Loucy (cell line): ENCODE measurements at regions not wholly inside any gene's neighbourhood (a gene's known extent, or its start where the extent isn't known, plus 50 kb on each side); places are given as distances from the start of the nearest gene placed in this dataset.

Experiments used
- H2AFZ ChIP-seq: fragments of 200-600 bp; sonication (generic); 2 replicates; pipeline ENCODE4 v1.6.0; 2016; ENCODE audit warnings: antibody characterized with exemption, mild to moderate bottlenecking, low read length, moderate library complexity
- H3F3A ChIP-seq: fragments of 200-600 bp; 2 replicates; pipeline ENCODE4 v1.6.0; 2016; ENCODE audit warnings: antibody characterized with exemption, low read depth, mild to moderate bottlenecking
- H3K27me3 ChIP-seq: fragments of 200-600 bp; sonication (generic); 2 replicates; pipeline ENCODE4 v1.6.1; 2014; ENCODE audit warnings: low read length, mild to moderate bottlenecking; ENCODE audit not compliant: insufficient read depth, poor library complexity, severe bottlenecking
- H3K36me3 ChIP-seq: fragments of 200-600 bp; sonication (generic); 2 replicates; pipeline ENCODE4 v1.6.1; 2016; ENCODE audit warnings: low read length; ENCODE audit not compliant: insufficient read depth
- H3K4me1 ChIP-seq: fragments of 200-600 bp; sonication (generic); 2 replicates; pipeline ENCODE4 v1.5.1; 2014; ENCODE audit warnings: low read length, mild to moderate bottlenecking; ENCODE audit not compliant: insufficient read depth, poor library complexity, severe bottlenecking
- H3K4me2 ChIP-seq: fragments of 200-600 bp; sonication (generic); 2 replicates; pipeline ENCODE4 v1.6.0; 2014; ENCODE audit warnings: antibody characterized with exemption, low read length, low read depth, mild to moderate bottlenecking; ENCODE audit not compliant: poor library complexity, severe bottlenecking
- H3K4me3 ChIP-seq: fragments of 200-600 bp; sonication (generic); 2 replicates; pipeline ENCODE4 v1.5.1; 2014; ENCODE audit warnings: low read length, mild to moderate bottlenecking, mixed read lengths; ENCODE audit not compliant: poor library complexity, severe bottlenecking
- H3K79me2 ChIP-seq: fragments of 200-600 bp; sonication (generic); 2 replicates; pipeline ENCODE4 v1.6.1; 2014; ENCODE audit warnings: low read length; ENCODE audit not compliant: insufficient read depth
- H3K9ac ChIP-seq: fragments of 200-600 bp; sonication (generic); 2 replicates; pipeline ENCODE4 v1.6.0; 2014; ENCODE audit warnings: mild to moderate bottlenecking, low read depth, low read length, moderate library complexity; ENCODE audit not compliant: poor library complexity, severe bottlenecking
- H3K9me2 ChIP-seq: fragments of 200-600 bp; sonication (generic); replicated peaks from 2 replicates; pipeline ENCODE4 v1.6.1; 2016; ENCODE audit warnings: low read depth, low read length, mixed read lengths
- H3K9me3 ChIP-seq: fragments of 200-600 bp; sonication (generic); 2 replicates; pipeline ENCODE4 v1.6.1; 2014; ENCODE audit warnings: mild to moderate bottlenecking, antibody characterized with exemption, low read length, low read depth; ENCODE audit not compliant: insufficient read depth
- H4K20me1 ChIP-seq: fragments of 200-600 bp; sonication (generic); 2 replicates; pipeline ENCODE4 v1.6.0; 2014; ENCODE audit warnings: antibody characterized with exemption, low read length, mild to moderate bottlenecking; ENCODE audit not compliant: insufficient read depth, poor library complexity, severe bottlenecking
- CTCF ChIP-seq: fragments of 200-600 bp; sonication (generic); conservative IDR thresholded peaks from 2 replicates; pipeline ENCODE4 v1.5.1; 2014; ENCODE audit warnings: mild to moderate bottlenecking, antibody characterized with exemption, low read length
- EZH2phosphoT487 ChIP-seq: fragments of 200-600 bp; IDR thresholded peaks from 2 replicates; pipeline ENCODE4 v1.6.1; 2018; ENCODE audit warnings: antibody characterized with exemption, mild to moderate bottlenecking, moderate library complexity, borderline replicate concordance

GRCh38 chr4:38283724-38284123 lies 323.5 kb downstream of the PTTG2 start:
- no peaks in the 10 kb centered on the region for H3K9me2 ChIP-seq
- no peaks in the 10 kb centered on the region for H3K36me3 ChIP-seq
- no peaks in the 10 kb centered on the region for H4K20me1 ChIP-seq
- no peaks in the 10 kb centered on the region for H3K9me3 ChIP-seq
- no peak overlapping the region for H2AFZ ChIP-seq
- H3K4me3 ChIP-seq, result no peak overlapping the region
- H3K27me3 ChIP-seq, result no peaks in the 10 kb centered on the region
- no peaks in the 10 kb centered on the region for H3F3A ChIP-seq
- H3K4me1 ChIP-seq, result no peaks in the 10 kb centered on the region
- no peak for TF ChIP-seq EZH2phosphoT487
- no peak for TF ChIP-seq CTCF
- no peak overlapping the region for H3K9ac ChIP-seq
- H3K79me2 ChIP-seq, result no peaks in the 10 kb centered on the region
- H3K4me2 ChIP-seq, result no peak overlapping the region

- Histone ChIP-seq H3K27me3 (no peaks in the 10 kb centered on the region), H3K4me3 (no peak overlapping the region), H3K4me2 (no peak overlapping the region), H2AFZ (no peak overlapping the region), H3K4me1 (no peaks in the 10 kb centered on the region), H3F3A (no peaks in the 10 kb centered on the region), H3K9ac (no peak overlapping the region), H3K9me3 (no peaks in the 10 kb centered on the region), H3K79me2 (no peaks in the 10 kb centered on the region), H4K20me1 (no peaks in the 10 kb centered on the region), H3K9me2 (no peaks in the 10 kb centered on the region), H3K36me3 (no peaks in the 10 kb centered on the region)
- TF ChIP-seq CTCF (no peak), EZH2phosphoT487 (no peak)
These were observed 324.3 kb downstream of the PTTG2 start for GRCh38 chr4:38284294-38285030.

GRCh38 chr4:38287101-38287851 lies 327.1 kb downstream of the PTTG2 start:
- Histone ChIP-seq H2AFZ (no peak overlapping the region), H3K9ac (no peak overlapping the region), H3K4me2 (no peak overlapping the region), H3K9me3 (no peaks in the 10 kb centered on the region), H3F3A (no peaks in the 10 kb centered on the region), H3K79me2 (no peaks in the 10 kb centered on the region), H3K9me2 (no peaks in the 10 kb centered on the region), H3K4me3 (no peak overlapping the region), H3K36me3 (no peaks in the 10 kb centered on the region), H3K4me1 (no peaks in the 10 kb centered on the region), H4K20me1 (no peaks in the 10 kb centered on the region), H3K27me3 (no peaks in the 10 kb centered on the region)
- TF ChIP-seq EZH2phosphoT487, result no peak
- TF ChIP-seq CTCF, result no peak
